Spleen (tissue), 11 donors: ENCODE measurements at regions not wholly inside any gene's neighbourhood (a gene's known extent, or its start where the extent isn't known, plus 50 kb on each side); places are given as distances from the start of the nearest gene placed in this dataset.

Experiments used
- DNase-seq: peaks from one replicate; pipeline ENCODE4 v3.0.0-alpha.2; 2020
- H3K27ac ChIP-seq, 8 donors: fragments of 200-600 bp; sonication (generic) in 7 of 8; 1 replicate in 4 of 8; 2 replicates in 4 of 8; pipeline versions ENCODE4 v1.5.0 to v1.8.0; 2016 to 2021; ENCODE audit warnings: inconsistent platforms in 4 of 8, mild to moderate bottlenecking in 4 of 8, moderate library complexity in 1 of 8
- H3K27me3 ChIP-seq, 7 donors: fragments of 200-600 bp; sonication (generic) in 6 of 7; replicated peaks in 1 of 7; 1 replicate in 4 of 7; 2 replicates in 3 of 7; pipeline versions ENCODE4 v1.5.0 to v1.8.0; 2016 to 2021; ENCODE audit warnings: inconsistent platforms in 3 of 7, mild to moderate bottlenecking in 1 of 7
- H3K36me3 ChIP-seq, 6 donors: fragments of 200-600 bp; sonication (generic) in 5 of 6; 1 replicate in 4 of 6; 2 replicates in 2 of 6; pipeline versions ENCODE4 v1.5.0 to v1.8.0; 2016 to 2021; ENCODE audit warnings: inconsistent platforms in 2 of 6
- H3K4me1 ChIP-seq, 6 donors: fragments of 200-600 bp; sonication (generic) in 5 of 6; 1 replicate in 3 of 6; 2 replicates in 3 of 6; pipeline versions ENCODE4 v1.5.0 to v1.8.0; 2016 to 2021; ENCODE audit warnings: inconsistent platforms in 3 of 6
- H3K4me3 ChIP-seq, 8 donors: fragments of 200-600 bp; sonication (generic) in 7 of 8; 1 replicate in 4 of 8; 2 replicates in 4 of 8; pipeline versions ENCODE4 v1.5.0 to v1.8.0; 2016 to 2021; ENCODE audit warnings: inconsistent platforms in 4 of 8, mild to moderate bottlenecking in 4 of 8, moderate library complexity in 2 of 8
- H3K9me3 ChIP-seq, 8 donors: fragments of 200-600 bp; sonication (generic) in 7 of 8; 1 replicate in 4 of 8; 2 replicates in 4 of 8; pipeline versions ENCODE4 v1.5.0 to v1.8.0; 2016 to 2021; ENCODE audit warnings: inconsistent platforms in 4 of 8
- CTCF ChIP-seq, 11 experiments: fragments of 200-600 bp in 7 of 11; fragments of 450-650 bp in 4 of 11; sonication (generic) in 4 of 11; IDR thresholded peaks in 8 of 11; conservative IDR thresholded peaks in 3 of 11; 1 replicate in 7 of 11; 2 replicates in 4 of 11; pipeline versions ENCODE4 v1.4.0 to v1.8.0; 2016 to 2021; ENCODE audit warnings: antibody characterized with exemption in 11 of 11, inconsistent platforms in 4 of 11, mild to moderate bottlenecking in 1 of 11
- POLR2A ChIP-seq, 3 donors: fragments of 450-650 bp; IDR thresholded peaks; one replicate each; pipeline ENCODE4 v1.5.1; 2017; ENCODE audit warnings: antibody characterized with exemption in 3 of 3, mild to moderate bottlenecking in 1 of 3
- POLR2AphosphoS5 ChIP-seq, 3 donors: sonication (generic); formaldehyde crosslinking; IDR thresholded peaks; one replicate each; pipeline ENCODE4 v1.5.1; 2017; ENCODE audit warnings: antibody characterized with exemption in 3 of 3
- WGBS, 5 donors: extraction: QIAGEN DNeasy Blood & Tissue Kit in 3 of 5; methylation state at CpG; one replicate each; pipeline versions ENCODE4 v1.1.5 to v1.1.7; 2013 to 2018; 5-methylcytosine and 5-hydroxymethylcytosine counted together
- intact Hi-C: fragments of 100-400 bp; cut with DNase I; formaldehyde crosslinking; loops from one replicate; pipeline ENCODE4 v1.15.0; 2023; ENCODE audit warnings: low total_unique reads
- donor health status: healthy with polysubstance abuse.
- donor health status: DM: no; HTN: no; CAD: no; lungs with moderate emphysema.
- donor health status: DM: no; HTN: no; CAD: no.
- donor health status: Bipolar disorder and iron deficiency.
- donor health status: healthy.
- donor health status: DM: no; HTN: no; CAD: no.
- donor health status: DM: yes; HTN: yes; CAD: no.

DNA sequence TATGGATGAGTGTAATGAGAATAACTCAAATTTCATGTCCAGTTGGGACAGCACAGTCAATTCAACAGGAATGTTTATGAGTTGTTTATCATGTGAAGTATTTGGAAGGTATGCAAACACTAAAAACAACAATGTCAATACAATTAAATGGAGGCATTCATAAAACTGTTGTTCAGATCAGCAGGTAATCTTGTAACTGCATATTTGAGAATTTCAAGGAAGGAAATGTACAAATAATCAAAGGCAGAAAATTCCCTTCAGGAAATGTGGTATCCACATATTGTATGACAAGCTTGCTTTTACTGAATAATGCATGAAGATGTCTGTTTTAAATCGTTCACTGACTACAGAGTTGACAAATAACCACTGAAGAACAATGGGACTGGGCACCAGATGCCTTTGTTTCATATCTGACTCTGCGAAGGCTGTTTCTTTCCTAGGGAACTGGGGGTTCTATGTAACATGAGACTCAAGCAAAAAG lies 198.3 kb downstream of the LTN1 start:
- intact Hi-C loops, result no loop called here
- Histone ChIP-seq H3K27ac (no peak overlapping the region), H3K4me1 (peaks cover 0 to 7% (median 0%) of the 10 kb centered on the region in 6 donors), H3K27me3 (no peaks in the 10 kb centered on the region), H3K4me3 (no peak overlapping the region), H3K9me3 (no peaks in the 10 kb centered on the region), H3K36me3 (no peaks in the 10 kb centered on the region)
- 53 to 71% (median 58%) methylated on average over 2 of the region's 2 CpGs for WGBS, 5 donors
- TF ChIP-seq CTCF (IDR thresholded peaks at IDR 0.05 in 8 of 11, conservative IDR thresholded peaks at IDR 0.05 in 3 of 11), result no peak
- DNase-seq, result no peak

DNA sequence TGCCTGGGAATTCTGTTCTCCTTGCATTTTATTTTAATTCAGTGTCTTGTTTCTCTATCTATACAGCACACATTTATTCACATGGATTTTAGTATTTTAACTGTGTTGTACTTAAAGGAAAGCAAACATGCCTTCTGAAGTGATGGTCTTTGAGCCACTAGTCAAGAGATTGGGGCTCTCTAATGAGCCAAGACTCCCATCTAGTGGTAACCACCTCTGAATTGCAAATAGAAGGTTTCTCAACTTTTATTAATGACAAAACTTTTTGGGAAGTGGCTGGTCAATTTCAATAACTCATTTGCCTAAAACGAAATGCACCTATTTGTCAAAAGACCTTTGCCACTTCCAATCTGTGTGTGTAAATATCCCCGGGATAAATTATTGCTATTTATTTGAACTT lies 199.6 kb downstream of the LTN1 start:
- TF ChIP-seq POLR2AphosphoS5 (IDR thresholded peaks at IDR 0.05), result no peak
- peak in 1 of 11 experiments; percentile 16 for TF ChIP-seq CTCF (IDR thresholded peaks at IDR 0.05 in 8 of 11, conservative IDR thresholded peaks at IDR 0.05 in 3 of 11)
- H3K27ac ChIP-seq, result no peak overlapping the region
- WGBS, 5 donors, result 16 to 80% (median 36%) methylated on average over 2 of the region's 2 CpGs
- H3K36me3 ChIP-seq, result no peaks in the 10 kb centered on the region
- H3K4me1 ChIP-seq, result peaks cover 0 to 7% (median 0%) of the 10 kb centered on the region in 6 donors
- no peaks in the 10 kb centered on the region for H3K9me3 ChIP-seq
- no peak for DNase-seq
- no peak overlapping the region for H3K4me3 ChIP-seq
- no peaks in the 10 kb centered on the region for H3K27me3 ChIP-seq
- intact Hi-C loops, result no loop called here

GRCh38 chr21:28791595-28792282 lies 200.9 kb downstream of the LTN1 start:
- 56 to 94% (median 77%) methylated on average over 4 of the region's 4 CpGs for WGBS, 5 donors
- TF ChIP-seq POLR2A (IDR thresholded peaks at IDR 0.05), result no peak
- TF ChIP-seq CTCF (IDR thresholded peaks at IDR 0.05 in 8 of 11, conservative IDR thresholded peaks at IDR 0.05 in 3 of 11), result no peak
- TF ChIP-seq POLR2AphosphoS5 (IDR thresholded peaks at IDR 0.05), result no peak

GRCh38 chr21:28790335-28790734 lies 202.3 kb downstream of the LTN1 start:
- 68 to 96% (median 81%) methylated on average over 3 of the region's 3 CpGs for WGBS, 5 donors
- Histone ChIP-seq H3K36me3 (no peaks in the 10 kb centered on the region), H3K4me3 (no peak overlapping the region), H3K4me1 (peaks cover 0 to 7% (median 0%) of the 10 kb centered on the region in 6 donors), H3K27me3 (no peaks in the 10 kb centered on the region), H3K27ac (no peak overlapping the region), H3K9me3 (peaks cover 0 to 4% (median 0%) of the 10 kb centered on the region in 8 donors)
- intact Hi-C loops, result no loop called here
- TF ChIP-seq POLR2A (IDR thresholded peaks at IDR 0.05) (no peak), CTCF (IDR thresholded peaks at IDR 0.05 in 8 of 11, conservative IDR thresholded peaks at IDR 0.05 in 3 of 11) (no peak), POLR2AphosphoS5 (IDR thresholded peaks at IDR 0.05) (no peak)
- DNase-seq, result no peak

More at GRCh38 chr21:28791595-28792282, 200.9 kb downstream of the LTN1 start:
- Histone ChIP-seq H3K4me1 (peaks cover 0 to 7% (median 0%) of the 10 kb centered on the region in 6 donors), H3K36me3 (no peaks in the 10 kb centered on the region), H3K27ac (no peak overlapping the region), H3K27me3 (no peaks in the 10 kb centered on the region), H3K9me3 (no peaks in the 10 kb centered on the region), H3K4me3 (no peak overlapping the region)
- no peak for DNase-seq
- intact Hi-C loops, result no loop called here
